ENCODE measurements at regions not wholly inside any gene's neighbourhood (a gene's known extent, or its start where the extent isn't known, plus 50 kb on each side); places are given as distances from the start of the nearest gene placed in this dataset.

DNA sequence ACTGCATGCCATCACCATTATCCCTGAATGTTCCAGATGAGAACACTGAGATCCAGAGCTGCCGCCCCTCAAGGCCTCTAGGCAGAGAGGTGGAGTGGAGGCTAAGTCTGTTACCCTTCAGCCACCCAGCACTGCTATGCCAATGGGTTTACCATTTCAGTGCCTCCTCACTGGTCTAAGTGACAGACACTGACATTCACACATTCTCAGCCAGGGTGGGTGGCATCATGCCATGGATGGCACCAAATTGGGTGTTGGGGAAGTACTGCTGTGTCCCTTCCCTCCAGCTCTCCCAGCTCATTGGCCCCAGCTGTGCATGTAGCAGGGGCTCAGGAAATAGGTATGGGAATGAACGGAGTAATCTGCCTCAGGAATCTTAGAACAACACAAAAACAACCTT is 96.8 kb upstream of the PLET1 start:
- DNase-seq: no peak

DNA sequence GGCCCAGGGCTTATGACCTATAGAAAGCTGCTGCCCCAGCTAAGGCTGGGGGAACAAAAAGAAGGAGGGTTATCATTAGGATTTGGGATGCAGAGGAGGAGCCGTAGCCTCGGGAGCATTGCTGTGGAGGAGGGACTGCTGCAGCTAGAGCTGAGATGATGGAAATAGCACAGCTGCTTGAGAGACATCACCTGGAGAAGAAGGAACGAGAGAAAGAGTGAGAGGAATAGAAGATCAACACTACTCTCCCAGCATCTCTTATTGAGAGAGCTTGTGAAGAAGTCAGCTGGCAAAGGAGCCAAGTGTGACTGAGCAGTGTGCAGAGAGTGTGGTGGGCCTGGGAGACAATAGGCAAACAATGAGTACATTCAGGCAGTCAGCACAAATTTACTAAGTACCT is 100.7 kb upstream of the PLET1 start:
- DNase-seq: no peak

DNA sequence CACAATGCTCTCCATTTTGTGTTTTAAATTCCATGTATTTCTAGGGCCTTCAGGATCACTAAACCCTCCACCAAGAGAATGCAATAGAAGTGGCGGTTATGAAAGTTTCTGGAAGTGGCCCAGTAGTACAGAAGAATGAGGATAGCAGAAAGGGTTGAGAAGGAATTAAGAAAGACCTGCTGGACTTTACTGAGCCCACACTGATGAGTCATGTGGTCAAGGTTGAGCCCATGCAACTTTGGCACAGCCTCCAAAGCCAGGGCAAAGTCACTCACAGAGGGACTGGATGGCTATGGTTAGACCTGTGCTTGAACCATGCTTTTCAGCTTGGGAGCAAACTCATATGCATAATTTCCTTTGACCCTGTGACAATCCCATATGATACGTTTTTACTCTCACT is 102.9 kb upstream of the PLET1 start:
- DNase-seq: no peak

DNA sequence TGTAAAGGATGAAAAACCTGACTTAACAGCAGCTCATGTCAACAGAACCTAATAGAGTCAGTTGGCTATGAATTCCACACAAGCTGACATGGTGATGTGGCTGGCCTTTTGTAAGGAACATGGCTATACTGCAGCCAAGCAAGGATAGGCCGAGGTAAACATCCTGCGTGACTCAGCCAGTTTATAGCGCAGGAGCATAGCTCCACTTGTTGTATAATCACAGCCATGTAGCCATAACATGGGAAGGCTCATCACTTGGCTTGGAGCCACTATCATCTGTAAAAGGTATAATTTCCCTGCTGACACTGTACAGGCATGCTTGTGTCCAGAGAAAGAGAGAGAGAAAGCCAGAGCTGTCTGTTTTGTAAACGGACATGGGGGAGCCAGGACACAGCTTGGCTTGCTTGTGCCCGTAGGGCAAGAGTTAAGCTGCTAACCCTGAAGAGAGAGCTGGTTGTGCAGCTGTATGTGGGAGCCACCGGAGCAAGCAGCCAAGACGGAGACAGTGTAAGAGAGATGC is 104.4 kb upstream of the PLET1 start:
- DNase-seq: no peak

DNA sequence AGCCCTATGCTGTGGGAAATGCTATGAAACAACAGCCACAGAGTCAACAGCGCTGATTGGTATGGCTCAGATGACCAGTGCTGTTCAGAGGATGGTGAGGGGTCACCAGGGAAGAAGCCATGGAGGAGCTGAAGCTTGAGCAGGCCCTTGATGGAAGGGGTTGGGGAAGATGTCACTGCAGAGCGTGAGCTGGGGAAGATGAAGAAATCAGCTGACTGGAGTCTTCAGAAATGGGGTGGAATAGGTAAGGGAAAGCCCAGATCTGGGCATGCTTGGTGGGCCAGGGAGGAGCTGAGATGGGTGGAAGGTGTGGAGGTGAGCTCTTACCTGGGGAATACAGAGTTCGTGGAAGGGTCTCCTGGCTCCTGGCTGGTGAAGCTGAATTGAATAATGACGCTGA is 105.4 kb upstream of the PLET1 start:
- DNase-seq: no peak

DNA sequence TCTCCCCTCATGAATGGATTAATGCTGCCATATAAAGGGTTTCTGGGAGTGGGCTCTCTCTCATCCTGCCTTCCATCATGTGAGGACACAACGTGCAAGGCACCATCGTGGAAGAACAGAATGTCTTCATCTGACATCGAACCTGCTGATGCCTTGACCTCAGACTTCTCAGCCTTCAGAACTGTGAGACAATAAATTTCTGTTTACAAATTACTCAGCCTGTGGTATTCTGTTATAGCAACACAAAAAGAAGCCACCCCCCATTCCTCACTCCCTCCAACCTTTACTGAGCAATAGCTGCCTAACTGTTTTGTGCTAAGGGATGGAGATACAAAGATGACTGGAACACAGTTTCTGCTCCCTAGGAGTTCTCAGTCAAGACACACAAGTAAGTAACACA is 106.1 kb upstream of the PLET1 start:
- no peak for DNase-seq

DNA sequence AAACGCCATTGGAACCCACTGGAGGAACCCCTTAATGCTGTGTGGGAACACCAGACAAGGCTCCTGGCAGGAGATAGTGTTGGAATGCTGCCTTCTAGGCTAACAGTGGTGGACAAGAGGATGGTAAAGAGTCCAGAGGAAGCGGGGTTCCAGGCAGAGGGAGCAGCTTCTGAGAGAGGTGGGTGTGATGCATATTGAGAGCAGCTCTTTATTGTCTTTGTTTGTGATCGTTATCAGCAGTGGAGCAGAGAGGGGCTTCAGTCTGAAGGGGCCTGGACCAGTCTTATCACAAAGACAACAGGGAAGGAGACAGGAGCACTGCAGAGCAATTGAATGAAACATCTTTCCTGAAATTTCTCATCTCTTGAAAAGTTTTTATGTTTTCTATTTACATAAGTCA is 106.8 kb upstream of the PLET1 start:
- DNase-seq: no peak

DNA sequence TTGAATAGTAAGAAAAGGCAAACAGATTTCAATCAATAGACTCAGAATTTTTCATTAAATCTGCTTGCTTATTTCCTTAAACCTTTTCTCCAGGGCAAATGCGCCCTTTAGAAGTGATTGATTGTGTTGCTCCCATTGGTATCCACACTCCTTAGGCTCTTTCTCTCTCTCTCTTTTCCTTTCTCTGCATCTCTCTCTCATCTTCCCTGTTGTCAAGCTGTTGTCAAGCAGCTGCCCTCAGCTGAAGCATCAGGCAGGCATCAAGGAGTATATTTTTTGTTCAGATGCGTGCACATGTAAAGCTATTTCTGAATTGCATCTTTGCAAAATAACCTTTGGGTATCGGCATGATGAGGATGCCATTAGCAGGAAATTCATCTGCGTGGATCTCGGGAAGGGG is 107.2 kb upstream of the PLET1 start:
- no peak for DNase-seq

DNA sequence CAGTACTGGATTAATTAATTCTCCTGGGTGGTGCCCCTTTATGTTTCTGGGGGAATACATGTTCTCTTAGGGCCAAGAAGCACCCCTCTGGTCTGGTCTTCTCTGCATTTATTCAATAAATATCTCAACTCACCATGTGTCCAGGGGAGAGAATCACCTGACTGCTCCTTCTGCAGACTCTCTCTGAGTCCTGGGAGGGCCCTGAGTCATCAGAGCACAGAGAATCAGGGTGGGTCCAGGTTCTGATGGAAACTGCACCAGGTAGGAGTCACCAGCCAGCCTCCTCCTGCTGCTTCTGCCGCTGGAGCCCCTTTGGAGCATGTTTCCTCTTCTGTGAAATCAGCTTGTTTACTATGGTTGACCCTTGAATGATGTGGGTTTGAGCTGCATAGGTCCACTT is 107.7 kb upstream of the PLET1 start:
- DNase-seq: no peak

DNA sequence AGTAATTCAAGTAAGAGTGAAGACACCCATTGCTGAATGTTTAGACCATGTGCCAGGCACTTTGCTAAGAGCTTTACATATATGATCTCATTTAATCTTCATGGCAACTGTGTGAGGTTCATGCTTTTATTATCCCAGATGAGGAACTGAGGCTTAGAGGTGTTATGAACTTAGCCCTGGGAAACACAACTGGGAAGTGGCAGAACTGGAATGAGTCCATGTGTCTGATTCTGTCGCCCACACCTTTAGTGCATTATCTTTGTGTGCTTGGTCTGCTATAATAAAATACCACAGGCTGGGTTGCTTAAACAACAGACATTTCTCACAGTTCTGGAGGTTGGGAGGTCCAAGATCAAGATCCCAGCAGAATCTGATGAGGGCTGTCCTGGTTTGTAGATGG is 108.7 kb upstream of the PLET1 start:
- no peak for DNase-seq

DNA sequence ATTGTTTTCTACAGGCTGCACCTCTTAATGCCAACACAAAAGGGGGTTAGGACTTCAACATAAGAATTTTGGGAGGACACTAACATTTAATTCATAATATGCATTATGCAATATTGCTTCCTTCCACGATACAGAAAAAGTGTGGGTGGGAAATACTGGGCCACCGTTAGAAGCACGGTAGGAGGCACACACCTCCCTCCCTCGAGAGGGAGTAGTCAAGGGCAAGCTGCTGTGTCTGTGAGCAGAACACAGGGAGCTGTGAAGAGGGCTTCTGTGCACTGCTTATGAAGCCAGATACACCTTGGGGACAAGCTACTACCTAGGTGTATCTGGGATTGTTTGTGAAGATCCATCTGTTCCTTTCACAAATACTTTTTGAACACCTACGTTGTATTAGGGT is 109.3 kb upstream of the PLET1 start:
- no peak for DNase-seq

DNA sequence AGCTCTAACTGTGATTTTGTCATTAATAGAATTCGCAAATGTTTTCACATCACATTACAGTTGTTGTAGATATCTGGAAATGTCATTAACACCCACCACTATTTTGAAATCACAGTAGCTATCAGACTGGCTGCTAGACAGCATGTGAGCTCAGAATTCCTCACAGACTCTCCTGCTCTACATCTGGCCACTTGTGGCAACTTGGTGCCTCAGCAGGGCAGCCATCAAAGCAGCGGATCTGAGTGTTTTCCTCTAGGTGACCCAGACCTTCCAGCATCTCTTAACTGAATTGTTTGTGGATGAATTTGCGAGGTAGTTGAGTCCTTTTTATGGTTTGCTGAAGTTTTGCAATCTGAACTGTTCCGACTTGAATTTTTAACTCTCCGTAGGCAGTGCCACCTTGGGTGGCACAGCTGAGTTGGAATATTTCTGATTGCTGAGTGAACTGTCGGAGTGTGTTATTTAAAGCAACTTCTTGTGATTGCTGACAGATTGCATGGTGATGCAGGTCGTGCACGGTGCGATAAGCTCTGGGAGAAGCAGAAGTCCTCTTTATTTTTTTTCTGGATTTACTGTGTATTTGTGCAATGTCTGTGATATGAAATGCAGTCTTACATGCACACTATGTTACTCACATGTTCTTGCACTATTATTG is 114.0 kb upstream of the PLET1 start:
- DNase-seq: no peak

DNA sequence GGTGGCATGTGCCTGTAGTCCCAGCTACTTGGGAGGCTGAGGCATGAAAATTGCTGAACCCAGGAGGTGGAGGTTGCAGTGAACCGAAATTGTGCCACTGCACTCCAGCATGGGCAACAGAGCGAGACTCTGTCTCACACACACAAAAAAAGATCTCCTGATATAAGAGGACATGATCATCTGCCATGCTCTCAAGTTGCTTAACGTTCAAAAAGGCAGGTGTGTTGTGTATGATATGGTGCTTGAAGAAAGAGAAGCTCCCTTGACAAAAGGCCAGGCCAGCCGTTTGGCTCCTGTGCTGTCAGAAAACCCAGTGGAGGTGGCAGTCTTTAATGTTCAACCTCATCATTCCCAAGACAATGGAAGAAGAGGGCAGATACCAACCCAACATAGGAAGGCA is 117.3 kb upstream of the PLET1 start:
- no peak for DNase-seq

DNA sequence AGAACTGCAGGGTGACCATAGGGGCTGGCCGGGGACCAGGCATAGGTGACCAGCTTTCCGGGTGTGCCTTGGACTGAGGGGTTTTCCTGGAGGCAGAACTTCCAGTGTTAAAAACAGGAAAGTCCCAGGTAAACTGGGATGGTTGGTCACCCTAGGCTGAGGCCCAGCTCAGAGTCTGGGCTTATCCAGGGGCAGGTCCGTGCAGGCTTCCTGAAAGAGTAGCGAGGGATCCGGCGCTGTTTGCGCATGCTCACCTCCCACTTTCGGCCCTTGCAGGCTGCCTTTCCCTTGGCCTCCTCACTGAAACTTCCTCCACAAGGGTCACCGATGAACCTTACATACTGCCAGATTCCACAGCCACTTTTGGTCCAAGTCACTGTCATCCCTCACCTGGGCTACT is 119.8 kb upstream of the PLET1 start:
- DNase-seq: no peak

DNA sequence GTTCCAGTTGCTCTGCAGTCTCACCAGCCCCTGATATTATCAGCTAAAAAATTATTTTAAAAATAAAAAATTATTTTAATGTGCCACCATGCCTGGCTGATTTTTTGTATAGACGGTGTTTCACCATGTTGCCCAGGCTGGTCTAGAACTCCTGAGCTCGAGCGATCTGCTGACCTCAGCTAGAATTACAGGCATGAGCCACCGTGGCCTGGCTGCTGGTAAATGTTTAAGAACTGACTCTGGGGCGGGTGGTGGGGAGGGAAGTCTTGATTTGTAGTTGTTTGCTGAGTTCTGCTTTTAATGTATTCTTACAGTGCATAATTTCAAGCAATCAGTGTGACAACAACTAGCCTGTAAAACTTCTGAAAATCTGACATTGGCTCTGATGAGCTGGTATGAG is 120.9 kb upstream of the PLET1 start:
- DNase-seq: no peak

DNA sequence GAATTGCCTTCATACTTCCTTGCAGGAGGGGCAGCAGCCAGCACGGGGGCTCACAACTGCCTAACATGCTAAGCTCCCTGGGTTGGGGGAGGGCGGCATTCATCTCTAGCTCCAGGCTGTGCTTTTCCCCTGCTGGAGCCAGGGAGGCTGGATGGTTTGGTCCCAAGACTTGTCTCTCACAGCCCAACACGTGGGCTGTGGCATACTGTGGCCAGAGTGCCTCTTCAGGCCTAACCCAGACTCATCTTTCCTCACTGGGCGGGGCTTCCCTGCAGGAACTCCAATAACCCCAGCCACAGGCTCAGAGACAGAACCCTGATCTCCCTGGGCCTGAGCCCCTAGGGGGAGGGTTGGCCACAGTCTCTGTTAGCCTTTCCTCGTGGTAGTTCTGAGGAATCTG is 121.9 kb upstream of the PLET1 start:
- DNase-seq: no peak

DNA sequence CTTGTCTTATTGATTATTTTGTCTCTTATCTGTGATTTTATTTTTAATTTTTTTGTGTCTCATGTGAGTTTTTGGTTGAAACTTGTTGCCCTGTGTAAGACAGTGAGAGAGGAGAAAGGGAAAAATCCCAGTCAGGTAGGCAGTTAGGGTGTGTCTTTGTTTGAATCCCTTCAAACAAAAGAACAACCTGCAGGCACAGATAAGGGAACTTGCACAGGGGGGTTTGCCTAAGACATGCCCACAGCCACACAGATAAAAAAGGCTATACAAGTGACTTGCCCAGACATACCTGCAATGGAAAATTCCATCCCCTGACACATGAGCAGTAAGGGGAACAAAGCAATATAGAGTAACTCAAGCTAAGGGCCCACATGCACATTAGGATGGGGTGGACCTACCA is 127.8 kb upstream of the PLET1 start:
- DNase-seq: no peak

DNA sequence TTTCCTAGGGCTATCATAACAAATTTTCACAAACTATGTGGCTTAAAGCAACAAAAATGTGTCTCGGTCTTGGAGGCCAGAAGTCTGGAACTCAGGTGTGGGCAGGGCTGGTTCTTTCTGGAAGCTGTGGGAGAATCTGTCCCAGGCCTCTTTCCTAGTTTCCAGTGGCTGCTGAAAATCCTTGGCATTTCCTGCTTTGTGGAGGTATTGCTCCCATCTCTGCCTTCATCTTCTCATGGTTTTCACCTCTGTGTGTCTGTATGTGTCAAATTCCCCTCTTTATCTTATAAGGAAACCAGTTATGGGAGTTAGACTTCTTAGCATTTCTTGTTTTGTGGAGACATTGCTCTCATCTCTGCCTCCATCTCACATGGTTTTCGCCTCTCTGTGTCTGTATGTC is 130.4 kb upstream of the PLET1 start:
- no peak for DNase-seq

DNA sequence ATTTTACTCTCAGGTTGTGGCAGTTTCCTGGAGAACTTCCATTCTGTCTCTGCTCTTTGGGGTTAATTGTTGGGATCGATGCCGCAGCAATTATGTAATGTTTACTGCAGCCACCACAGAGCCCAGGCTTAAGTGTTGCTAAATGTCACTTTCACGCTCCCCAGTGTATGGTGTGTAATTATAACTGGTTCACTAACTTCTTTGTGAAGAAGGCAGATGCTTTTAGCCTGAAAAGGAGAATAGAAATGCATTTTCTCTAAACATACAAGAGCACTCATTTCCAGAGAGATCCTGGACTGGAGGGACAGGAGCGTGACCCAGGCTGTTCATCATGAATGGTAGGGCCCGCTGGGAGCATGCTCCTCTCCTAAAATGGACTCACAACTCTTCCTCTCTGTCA is 132.2 kb upstream of the PLET1 start:
- DNase-seq: no peak

DNA sequence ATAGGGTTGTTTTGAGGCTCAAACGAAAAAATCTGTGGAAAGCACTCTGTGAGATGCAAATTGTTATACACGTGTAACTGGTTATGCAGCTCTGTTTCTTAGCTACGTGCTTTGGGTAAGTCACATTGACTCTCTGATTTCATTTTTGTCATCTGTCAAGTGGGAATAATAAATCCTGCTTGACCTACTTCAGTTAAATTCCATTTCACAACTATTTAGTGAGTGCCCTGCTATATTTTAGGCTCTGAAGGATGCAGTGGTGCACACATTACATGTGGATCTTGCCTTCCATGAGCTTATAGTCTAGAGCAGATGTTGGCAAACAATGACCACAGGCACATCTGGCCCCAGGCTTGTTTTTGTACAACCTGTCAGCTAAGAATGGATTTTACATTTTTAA is 133.6 kb upstream of the PLET1 start:
- DNase-seq: no peak

DNA sequence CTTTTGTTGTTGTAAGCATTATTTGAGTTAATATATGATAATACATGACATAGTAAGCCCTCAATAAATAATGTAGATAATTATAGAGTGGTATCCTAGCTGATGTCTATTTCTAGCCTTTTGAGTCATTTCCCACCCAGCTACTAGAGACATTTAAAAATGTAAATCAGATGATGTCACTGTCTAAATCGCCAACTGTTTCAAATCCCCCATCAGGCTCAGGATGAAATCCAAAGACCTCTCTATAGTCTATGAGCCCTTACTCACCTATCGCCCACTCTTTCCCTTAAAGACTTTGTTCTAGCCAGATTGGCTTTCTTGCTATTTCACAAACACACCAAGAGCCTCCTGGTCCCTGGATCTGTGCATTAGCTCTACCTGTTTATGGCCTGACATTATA is 135.4 kb upstream of the PLET1 start:
- no peak for DNase-seq

DNA sequence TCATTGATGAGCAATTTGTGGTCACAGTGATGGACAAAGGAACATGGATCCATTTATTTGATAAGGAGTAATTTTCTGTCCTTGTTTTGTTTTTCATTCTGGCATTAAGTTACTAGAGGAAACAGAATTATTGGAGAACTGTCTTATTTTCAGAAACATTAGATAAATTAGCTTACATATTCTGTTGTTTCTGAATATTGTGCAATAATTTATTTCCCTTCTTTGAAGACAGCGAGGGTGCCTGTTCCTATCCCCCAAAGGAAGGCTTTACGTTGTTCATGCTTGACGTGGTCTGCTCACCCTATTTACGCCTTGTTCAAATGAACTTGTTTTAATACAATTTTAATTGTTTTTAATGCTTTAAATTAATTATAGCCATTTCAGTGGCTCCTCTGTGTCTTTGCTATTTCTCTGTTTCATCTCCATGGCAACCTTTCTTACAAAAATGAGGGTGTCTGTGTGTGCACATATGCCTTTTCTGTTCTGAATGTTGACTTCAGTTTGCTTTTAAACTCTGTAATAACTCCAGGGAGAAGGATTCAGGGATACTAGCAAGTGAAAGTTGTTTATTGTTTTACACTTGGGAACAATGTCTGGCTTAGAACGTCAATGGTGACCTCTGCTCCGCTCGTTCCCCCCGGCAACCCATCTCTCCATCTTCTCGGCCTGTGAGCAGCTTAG is 138.3 kb upstream of the PLET1 start:
- DNase-seq: no peak

DNA sequence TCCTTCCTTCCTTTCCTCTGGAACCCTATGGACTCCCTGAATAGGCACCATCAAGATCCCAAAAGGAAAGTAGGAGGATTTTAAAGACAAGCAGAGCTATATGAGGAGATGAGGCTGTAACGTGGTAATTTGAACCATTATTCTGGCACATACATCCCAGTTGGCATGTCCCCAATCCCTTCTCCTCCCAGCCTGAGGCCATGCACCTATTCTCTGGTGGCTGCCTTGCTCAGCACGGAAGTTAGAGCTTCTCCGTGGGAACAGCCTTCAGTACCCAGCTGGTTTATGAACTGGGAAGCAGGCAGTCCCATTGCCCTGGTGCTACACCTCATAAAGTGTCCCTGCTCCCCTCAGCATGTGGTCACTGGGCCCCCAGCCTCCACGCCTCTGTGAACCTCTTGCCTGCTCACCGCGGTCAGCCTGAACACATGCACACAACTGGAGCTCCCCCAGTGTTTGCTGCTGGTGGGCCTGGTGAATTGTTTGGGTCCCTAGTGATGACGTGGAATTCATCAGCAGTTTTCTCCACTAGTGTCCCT is 139.9 kb upstream of the PLET1 start:
- no peak for DNase-seq

DNA sequence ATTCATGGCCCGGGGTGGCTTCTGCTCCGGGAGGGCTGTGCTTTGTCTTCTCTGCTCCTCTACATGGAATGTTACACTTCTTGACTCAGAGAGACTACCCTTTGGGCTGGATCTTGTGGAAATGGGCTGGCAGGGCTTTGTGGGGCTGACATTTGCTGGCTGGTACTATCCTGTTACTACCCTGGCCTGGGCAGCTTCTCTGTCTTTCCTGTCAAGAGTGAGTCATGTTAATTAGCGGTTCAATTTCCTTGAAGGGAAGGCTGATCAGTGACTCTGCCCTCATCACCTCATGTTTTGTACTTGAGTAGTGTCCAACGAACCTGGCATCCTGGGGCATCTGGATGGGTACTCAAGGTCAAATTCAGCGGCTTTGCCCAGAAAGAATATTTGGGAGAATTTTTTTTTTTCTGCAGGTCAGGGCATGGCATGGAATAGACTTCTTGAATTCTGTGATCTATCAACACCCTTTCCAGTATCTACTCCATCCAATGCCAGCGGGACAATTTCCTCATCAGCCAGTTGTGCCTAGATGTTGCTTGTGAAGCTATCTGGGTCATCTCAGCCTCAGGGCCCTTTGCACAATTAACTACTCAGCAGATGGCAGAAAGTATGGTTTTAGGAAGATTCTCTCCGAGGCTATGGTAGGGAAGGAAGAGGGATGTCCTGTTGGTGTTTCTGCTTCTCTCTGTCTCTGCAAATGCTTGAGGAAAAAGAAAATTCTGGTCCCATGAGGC is 140.5 kb upstream of the PLET1 start:
- no peak for DNase-seq

Measured in NCI-H1048 (cell line).